ENCODE measurements at regions not wholly inside any gene's neighbourhood (a gene's known extent, or its start where the extent isn't known, plus 50 kb on each side); places are given as distances from the start of the nearest gene placed in this dataset.

DNA sequence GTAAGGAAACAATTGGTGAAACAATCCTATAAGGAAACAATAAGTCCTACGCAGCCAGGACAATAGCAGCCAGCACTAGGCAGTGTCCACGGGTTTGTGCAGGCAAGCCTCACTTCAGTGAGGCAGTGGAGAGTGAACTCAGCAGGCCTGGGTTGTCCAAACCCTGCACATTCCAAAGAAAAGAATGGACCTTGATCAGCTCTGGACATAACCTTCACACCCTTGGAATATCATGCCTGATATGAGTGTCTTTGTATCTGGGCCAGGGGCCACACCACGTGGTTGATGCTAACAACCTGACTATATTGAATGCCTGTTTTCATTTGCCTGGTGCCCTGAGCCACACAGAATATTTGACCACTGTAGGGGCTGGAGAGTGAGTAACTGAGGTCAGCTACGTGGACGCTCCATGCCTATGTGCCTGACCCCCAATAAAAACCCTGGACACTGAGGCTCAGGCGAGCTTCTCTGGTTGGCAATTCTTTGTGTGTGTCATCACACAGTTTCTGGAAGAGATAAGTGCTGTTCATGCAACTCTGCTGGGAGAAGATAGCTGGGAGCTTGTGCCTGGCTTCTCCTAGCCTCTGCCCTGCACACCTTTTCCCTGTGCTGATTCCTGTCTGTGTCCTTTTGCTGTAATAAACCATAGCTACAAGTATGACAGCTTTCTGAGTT, 81.4 kb upstream of the NCOR2 start:
- TF ChIP-seq, protein P1, sequence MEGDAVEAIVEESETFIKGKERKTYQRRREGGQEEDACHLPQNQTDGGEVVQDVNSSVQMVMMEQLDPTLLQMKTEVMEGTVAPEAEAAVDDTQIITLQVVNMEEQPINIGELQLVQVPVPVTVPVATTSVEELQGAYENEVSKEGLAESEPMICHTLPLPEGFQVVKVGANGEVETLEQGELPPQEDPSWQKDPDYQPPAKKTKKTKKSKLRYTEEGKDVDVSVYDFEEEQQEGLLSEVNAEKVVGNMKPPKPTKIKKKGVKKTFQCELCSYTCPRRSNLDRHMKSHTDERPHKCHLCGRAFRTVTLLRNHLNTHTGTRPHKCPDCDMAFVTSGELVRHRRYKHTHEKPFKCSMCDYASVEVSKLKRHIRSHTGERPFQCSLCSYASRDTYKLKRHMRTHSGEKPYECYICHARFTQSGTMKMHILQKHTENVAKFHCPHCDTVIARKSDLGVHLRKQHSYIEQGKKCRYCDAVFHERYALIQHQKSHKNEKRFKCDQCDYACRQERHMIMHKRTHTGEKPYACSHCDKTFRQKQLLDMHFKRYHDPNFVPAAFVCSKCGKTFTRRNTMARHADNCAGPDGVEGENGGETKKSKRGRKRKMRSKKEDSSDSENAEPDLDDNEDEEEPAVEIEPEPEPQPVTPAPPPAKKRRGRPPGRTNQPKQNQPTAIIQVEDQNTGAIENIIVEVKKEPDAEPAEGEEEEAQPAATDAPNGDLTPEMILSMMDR (conservative IDR thresholded peaks at IDR 0.05), result no peak
- no peak for TF ChIP-seq EZH2 (IDR thresholded peaks at IDR 0.05; ENCODE audit: low read depth)
